Right hindlimb (tissue), 1 donor: ENCODE measurements at regions not wholly inside any gene's neighbourhood (a gene's known extent, or its start where the extent isn't known, plus 50 kb on each side); places are given as distances from the start of the nearest gene placed in this dataset.

Experiments
- DNase-seq: peaks from one replicate; pipeline ENCODE4 v3.0.0-alpha.2; 2018

DNA sequence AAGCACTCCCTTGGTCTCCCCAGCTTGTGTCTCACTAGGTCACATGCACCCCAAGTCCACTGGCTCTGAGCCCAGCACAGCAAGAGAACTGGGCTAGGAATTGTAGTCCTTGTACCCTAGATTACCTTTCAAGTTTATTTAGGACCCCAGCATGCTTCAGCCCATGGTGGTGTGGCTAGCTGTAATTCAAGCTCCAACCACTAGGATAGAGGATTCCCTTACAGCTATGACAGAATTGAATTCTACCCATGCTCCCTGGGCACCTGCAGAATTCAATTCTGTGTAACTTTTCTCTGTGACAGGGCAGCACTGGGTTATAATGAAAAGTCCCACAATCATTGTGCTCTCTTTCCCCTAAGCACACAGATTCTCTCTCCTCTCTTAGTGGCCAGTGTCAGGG is 253.8 kb upstream of the DMD start:
- no peak for DNase-seq

DNA sequence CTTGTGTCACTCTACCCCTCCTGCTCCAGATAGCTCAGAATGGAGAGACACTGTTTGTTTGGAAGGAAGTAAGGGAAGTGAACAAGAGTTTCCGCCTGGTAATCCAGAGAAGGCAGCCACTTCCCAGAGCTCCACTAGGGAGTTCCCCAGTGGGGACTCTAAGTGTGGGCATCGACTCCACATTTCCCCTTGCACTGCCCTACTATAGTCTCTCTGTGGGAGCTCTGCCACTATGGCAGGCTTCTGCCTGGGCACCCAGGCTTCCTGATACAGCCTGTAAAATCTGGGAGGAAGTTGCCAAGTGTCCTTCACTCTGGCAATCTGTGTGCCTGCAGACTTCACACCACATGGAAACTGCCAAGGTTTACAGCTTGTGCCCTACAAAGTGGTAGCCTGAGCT is 245.8 kb upstream of the DMD start:
- DNase-seq, result no peak

DNA sequence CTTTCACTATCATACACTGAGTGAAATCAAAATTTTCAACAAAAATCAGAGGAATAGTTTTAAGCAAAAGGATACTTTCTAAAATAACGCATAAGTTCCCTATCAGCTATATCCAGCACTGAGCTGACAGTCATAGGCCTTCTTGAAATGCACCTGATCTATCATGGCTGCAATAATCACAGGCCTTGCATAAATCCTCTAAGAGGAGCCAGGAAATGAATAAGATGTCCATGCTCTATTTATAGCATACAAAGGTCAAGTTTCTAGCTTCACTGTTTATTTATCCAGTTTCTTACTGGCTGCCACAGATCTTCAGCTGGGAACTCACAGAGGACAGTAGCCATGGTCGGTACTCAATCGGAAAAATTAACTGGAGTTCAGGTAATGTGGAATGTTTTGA is 235.9 kb upstream of the DMD start:
- DNase-seq, result no peak

DNA sequence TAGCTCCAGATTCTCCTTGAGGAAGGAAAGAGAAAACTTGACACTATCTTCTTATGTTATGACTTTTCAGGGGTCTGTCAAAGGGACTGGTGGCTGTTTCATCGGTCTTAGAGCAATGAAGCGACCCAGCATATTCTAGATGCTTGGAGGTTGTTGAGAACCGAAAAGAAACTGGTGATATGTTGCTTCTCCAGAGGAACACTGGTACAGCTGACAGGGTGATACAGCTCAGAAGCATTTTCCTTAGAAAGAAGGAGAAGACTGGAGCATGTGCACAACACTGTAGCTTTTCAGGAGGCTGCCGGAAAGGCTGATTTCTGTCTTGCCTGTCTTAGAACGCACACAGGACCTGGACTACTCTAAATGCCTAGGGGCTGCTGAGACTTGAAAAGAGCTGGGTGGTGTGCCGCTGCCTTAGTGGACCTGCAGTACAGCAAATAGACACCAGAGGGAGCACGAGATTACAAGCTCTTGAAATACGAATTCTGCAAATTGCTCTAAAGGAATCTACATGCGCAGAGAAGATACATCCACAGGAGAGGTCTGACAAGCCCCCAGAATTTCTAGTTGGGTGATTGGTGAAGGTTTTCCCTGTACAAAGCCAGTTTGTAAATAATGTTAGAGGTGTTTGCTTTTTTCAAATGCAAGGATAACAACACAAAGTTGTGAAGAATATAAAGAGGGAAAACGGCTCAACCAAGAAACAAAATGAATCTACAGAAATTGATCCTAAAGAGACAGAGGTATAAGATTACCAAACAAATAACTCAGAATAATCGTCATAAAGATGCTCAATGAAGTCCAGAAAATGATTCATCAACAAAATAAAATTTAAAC is 223.1 kb upstream of the DMD start:
- peak; percentile 52 for DNase-seq

DNA sequence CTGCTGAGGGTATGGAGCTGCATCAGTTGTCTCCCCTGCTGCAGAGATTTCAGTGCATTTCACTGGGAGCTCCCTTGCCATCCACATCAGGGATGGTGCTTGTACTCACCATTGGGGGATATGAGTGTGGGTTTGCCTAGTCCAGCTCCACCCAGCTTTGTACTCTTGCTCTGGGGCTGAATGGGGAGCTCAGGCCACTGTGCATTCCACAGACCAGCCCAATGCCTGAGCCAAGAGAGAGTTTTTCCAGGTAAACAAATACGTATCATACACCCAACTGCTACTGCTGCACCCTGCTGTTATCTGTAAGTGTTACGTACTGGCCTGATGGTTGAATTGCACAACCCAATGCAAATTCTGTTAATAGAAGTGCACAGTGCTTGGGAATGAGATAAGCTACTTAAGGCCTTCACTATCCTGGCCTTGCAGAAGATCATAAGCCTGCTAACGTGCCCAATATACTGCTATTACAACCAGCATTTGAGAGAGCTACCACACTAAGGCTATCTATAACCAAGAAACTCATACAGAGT is 205.0 kb upstream of the DMD start:
- DNase-seq, result no peak

DNA sequence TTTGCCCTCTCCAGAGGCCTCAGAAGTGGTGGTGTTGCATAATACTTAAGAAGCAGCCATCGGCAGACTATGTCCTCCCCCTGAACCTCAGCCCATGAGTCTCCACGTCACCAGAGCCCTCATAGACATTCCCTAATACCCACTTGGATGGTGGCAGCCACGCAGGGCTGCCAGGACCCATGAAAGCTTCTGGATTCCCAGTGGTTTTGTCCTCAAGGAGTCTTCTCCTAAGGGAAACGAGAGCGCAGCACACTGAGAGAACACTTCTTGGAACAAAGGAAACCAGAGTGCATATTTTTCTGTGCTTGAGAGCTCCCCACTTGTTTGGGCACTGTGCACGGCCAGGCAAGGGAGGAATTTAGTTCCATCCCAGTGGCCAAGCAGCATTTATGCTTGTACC is 204.1 kb upstream of the DMD start:
- DNase-seq, result no peak

DNA sequence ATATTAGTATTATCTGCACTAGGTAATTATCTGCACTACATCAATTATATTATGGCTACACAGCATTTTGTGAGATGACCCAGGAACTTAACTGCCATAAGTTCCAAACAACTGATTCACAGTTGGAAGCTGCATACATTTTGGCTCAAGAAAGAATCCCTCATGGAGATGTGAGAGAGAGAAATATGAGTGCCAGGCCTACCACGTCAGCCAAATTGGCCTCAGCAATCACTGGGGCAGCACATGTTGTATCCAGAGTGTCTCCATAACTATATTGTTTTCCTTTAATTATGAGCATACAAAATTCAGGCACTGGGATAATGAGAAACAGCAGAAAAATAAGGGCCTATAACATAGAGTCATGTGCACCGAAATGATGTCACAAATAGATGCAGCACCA is 174.2 kb upstream of the DMD start:
- DNase-seq, result peak; percentile 15

DNA sequence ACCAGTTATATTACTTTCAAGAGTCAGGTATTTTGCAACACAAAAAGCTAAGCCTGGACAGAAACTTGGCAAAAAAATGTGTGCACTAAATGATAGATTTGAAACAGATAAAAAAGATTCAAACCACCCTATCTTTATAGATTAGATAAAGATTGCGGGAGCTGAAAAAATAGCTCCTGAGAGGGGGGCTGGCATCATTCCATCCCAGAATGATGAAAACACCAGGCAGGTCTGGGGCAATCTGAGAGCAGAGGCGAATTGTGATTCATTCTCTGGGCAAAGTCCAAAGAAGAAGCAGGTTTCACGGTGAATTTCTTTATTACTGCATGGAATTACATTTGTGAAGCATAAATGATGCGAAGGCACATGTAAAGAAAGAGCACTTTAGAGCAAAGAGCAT is 168.5 kb upstream of the DMD start:
- DNase-seq, result peak; percentile 12

DNA sequence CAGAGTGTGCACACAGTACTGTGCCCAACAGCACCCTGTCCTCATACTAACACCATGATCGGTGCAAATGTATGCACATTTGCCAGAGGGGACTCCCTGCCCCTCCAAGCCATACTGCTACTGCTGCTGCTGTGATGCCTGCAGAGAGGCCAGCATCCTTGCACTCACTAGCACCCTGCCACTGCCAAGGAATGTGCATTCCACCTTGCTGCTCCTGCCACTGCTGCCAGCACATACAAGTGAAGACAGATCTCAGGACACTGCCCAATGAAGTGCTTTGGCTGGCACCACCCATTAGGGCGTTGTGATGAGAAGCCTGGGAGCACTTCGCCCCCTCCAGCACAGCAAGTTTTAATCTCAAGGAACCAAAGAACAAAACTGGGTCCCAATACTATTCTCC is 146.3 kb upstream of the DMD start:
- no peak for DNase-seq

DNA sequence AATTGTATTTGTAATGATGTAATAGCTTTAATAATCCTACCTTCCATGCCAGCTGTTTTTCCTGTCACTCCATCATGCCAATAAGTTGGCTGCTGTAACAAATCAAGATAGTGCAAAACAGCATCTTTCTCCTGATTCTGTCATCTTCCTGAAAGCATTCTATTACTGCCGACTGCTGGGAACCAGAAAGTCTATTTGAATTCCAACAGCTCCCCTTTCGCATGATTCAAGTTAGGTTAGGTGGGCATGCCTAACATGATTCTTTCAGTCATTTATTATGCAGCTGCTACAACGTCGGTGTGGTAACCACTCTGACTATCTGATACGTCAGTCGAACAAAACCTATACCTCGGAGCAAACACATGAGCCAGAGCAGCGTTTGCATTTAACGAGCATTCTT is 127.9 kb upstream of the DMD start:
- DNase-seq, result peak; percentile 26

DNA sequence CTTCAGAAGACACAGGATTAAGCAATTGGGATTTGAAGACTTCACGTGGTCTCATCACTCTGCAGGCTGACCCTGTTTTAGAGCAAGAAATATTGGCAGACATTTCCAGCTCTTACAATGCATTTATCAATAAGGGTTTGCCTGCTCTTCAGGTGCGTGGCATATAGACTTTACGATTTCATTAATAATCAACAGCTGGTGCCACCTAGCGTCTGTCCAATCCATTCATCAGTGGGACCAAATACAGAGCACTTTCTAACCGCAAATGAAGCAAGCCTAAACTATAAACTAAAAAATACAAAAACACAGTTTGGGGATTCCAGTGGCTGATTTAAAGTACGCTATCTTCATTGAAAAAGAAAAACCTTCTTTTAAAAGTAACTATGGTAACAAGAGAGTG is 125.4 kb upstream of the DMD start:
- DNase-seq, result peak; percentile 21

DNA sequence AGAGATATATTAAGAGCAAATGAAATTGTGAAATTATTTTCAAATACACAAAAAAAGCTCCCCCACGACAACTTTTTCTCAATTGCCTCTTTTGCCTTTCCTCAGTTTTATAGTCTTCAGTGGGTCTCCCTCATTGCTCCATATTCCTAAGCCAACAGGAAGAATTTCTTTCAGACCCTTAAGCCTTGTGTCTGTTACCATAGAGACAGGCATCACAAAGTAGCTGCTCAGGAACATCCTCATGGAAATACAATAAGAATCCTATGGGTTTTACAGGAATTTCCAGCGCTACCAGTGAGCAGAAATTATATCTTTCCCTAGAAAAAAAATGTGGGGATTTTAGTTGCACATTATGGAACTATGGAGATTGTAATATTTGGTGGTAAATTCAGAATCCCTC is 121.9 kb upstream of the DMD start:
- DNase-seq, result no peak

DNA sequence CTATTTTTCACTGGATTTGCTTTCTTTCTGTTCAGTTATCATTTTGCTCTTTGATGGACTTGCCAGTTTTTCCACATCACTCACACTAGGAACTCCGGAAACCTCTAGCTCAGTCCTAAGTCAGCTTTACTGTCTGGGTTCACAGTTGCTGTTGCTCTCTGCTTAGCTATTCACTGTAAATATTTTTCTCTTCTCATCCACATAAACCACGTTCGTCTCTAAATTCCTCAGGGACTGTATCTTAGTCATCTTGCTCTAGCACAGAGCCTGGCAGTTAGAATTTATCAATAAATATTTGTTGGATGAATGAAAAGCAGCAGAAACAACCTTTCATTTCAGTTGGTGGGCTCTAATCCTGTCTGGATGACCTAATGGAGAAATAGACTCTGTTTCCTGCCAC is 119.4 kb upstream of the DMD start:
- no peak for DNase-seq

DNA sequence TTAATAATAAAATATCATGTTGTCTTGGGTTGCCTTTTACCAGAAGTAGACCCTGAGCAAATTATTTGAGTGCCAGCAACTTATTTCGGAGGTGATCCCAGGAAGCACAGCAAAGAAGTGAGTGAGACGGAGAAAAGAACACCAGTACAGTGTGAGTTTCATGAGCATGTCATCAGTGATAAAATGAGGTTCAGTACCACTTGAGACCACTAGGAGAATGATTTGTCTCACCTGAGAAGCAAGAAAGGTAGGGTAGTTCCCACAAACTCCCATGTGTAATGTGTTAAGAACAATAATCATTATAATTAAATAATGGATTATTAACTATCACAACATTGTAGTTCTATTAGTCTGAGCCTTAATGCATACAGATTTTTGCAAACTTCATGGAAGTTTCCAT is 112.8 kb upstream of the DMD start:
- DNase-seq, result no peak

DNA sequence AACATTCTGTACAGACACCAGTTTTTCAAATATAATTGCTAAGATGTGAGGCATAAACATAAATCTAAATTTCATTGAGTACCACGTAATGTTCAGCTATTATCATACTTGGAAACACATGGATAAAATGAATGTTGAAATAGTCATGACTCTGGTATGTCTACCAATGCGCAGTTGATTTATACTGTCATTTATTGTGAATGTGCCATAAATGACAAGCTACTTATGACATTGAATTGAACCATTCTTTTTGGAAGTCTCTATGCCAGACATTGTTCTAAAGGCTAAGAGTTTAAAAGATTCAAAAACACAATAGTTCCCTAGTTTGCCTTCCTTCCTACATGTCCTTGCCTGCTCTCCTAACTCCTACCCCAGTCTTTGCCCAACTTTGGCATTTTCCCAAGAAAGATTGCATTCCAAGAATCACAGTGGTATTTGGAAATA is 96.6 kb upstream of the DMD start:
- DNase-seq, result no peak

DNA sequence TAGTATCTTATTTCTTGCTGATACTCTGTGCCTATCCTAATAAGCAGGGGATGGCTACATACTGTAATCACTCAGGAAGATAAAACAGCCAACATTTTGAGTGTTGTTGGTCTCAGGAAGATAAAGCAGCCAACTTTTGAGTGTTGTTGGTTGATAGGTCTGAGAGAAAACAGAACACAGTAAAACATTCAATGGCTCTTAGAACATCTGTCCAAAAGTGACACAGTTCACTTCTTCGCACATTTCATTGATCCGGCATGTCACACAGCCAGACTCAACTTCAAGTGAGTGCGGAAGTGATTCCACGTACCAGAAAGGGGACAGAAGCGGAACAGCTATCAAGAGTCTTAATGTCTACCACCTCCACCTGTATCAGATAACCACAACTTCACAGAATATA is 87.3 kb upstream of the DMD start:
- no peak for DNase-seq

DNA sequence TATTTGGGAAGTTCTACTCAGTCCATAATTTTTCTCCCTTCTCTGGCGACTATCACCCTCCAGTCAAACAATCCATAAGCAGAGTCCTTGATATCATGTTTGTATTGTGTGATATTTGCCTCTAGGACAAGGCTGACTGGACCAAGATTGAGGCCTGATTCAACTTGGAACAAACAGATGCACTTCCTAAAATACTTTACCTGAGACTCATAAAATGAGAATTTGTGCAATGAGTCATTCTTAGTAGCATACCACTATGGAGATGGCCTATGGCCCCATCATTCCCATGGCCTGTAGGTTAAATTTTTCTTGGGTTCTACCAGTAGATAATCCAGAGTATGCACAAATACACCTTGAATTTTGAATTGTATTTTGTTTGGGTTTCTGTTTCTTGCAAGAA is 74.2 kb upstream of the DMD start:
- DNase-seq, result no peak

DNA sequence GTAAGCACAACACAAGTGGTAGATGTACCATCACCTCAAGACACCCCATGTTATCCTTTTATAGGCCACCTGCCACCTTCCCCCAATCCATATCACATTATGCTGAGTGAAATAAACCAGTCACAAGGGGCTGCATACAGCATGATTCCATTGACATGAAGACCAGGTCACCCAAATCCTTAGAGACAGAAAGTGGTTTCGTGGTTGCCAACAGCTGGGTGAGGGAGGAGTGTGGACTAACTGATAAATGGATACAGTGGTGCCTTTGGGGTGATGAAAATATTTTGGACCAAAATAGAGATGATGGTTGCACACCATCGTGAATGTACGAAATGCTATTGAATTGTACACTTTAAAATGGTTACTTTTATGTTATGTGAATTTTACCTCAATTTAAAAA is 65.7 kb upstream of the DMD start:
- no peak for DNase-seq

DNA sequence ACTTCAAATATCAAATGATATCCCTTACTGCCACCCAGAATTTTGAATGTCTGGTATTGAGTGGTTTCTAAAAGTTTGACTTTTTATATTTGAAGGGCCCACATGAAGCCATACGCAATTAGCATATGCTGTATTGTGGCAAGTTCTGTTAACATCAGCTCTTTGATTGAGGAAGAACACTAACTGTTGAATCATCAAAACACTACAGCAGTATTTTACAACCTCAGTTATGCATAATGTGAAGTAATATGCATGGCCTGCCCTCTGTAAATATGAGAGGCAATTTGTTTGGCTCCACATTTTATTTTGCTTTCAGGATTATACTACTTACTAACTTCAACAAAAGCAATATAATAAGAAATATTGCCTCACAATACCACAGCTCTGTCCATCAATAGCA is 62.2 kb upstream of the DMD start:
- no peak for DNase-seq

DNA sequence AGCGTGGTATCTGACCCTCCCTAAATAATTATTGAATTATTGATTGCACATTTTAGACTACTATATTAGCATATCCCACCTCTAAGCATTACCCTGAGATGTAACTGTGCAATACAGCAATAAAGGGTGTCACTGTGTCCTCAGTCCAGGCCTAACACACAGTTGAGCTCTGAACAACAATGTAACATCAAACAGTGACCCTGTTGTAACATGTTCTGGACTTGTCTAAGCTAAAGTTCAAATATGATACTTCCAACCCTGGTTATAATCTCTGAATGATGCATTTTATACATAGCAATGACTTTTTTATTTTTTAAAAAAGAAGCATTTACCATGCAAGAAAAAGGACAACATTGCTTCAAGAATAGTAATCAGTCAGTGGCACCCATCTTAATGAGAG is 61.6 kb upstream of the DMD start:
- DNase-seq, result no peak
